NCI-H1417 (cell line): ENCODE measurements at regions not wholly inside any gene's neighbourhood (a gene's known extent, or its start where the extent isn't known, plus 50 kb on each side); places are given as distances from the start of the nearest gene placed in this dataset.
A peak's percentile ranks its signal among the peaks of the same experiment; 100 is the strongest.

ENCODE experiments used
- DNase-seq, 3 experiments: peaks; one replicate each; lab custom pipeline; 2025; lab: John Stamatoyannopoulos, UW

- DNase-seq: no peak
Measured at GRCh38 chr4:135210341-135210740, 1008.8 kb upstream of the PABPC4L start.

DNA sequence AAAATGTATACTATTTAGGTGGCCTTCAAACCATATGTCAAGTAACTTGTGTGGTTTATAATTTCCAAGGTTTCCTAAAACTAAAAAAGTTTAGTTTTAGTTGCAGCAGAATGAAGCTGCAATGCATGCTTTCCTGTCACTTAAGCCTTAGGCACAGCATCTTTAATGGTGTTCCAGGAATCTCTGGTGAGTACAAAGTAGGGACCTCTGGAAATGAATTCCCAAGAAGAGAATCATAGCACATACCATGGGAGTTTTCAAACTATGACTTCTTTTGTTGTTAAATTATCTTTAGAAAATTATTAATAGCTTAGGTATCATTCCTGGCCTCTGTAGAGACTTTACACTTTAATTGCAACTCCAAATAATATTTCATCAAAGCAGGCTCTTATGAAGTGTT, 1005.9 kb upstream of the PABPC4L start:
- no peak for DNase-seq

GRCh38 chr4:135204311-135204710, 1002.7 kb upstream of the PABPC4L start:
- no peak for DNase-seq

DNA sequence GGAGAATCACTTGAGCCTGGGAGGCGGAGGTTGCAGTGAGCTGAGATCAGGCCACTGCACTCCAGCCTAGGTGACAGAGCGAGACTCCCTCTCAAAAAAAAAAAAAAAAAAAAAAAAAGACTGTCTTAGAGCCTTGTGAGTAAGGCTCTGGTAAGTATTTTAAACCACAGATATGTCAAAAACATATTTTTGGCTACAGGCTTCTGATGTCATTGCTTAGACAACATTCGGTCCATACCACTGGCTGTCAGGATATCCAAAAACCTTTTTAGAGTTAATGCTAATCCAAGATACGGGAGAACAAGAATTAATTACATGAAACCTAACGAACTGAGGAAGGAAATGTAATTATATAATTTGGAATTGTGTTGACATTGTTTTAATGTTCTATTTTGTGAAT, 999.5 kb upstream of the PABPC4L start:
- DNase-seq: no peak

GRCh38 chr4:135197641-135198040, 996.1 kb upstream of the PABPC4L start:
- DNase-seq: peak in 1 of 3 experiments; percentile 38

DNA sequence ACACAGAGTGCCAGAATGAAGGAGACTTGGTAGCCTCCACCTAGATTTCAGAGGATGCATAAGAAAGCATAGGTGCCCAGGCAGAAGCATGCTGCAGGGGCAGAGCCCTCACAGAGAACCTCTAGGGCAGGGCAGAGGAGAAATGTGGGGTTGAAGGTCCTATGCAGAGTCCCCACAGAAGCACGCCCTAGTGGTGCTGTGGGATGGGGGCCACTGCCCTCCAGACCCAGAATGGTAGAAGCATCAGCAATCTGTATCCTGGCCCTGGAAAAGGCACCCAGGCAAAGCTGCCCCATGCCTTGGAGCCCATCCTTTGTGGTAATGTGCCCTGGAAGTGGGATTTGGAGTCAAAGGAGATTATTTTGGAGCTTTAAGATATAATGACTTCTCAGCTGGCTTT, 992.9 kb upstream of the PABPC4L start:
- DNase-seq: no peak

GRCh38 chr4:135192751-135193535, 991.4 kb upstream of the PABPC4L start:
- no peak for DNase-seq

GRCh38 chr4:135191596-135191995, 990.0 kb upstream of the PABPC4L start:
- no peak for DNase-seq

DNA sequence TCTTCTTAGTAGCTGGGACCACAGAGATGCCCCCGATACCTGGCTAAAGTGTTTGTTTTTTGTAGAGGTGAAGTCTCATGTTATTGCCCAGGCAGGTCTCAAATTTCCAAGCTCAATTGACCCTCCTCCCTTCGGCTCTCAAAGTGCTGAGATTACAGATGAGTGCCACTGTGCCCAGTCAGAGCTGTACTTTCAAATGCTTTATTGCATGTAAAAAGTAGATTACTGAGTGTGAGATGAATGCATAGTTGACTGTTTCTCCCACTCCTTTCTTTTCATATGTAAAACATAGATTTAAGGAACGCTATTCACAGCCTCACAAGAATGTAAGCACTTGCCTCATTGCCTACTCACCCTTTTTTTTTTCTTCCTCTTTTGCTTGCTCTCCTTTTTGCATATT, 984.4 kb upstream of the PABPC4L start:
- DNase-seq: no peak

GRCh38 chr4:135185256-135185655, 983.7 kb upstream of the PABPC4L start:
- no peak for DNase-seq

GRCh38 chr4:135184715-135185114, 983.1 kb upstream of the PABPC4L start:
- no peak for DNase-seq

DNA sequence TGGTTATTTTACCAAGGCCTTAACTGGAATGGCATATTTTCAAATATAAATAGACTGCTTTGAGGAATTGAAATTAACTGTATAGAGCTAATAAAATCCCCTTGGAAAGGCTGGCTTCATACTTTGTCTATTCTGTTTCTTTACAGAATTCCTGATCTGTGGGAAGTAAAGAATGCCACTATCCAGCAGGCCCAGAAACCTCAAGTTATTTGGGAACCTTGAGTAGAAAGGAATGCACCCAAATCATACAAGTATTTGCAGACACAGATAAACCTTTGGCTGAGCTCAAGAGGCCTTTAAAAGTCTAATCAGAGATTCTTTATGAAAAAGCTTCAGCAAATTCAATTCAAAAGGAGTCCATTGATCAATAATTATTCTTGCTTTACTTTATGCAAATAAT, 975.7 kb upstream of the PABPC4L start:
- DNase-seq: no peak

GRCh38 chr4:135166661-135167060, 965.1 kb upstream of the PABPC4L start:
- DNase-seq: no peak

GRCh38 chr4:135164601-135165000, 963.0 kb upstream of the PABPC4L start:
- no peak for DNase-seq

GRCh38 chr4:135144498-135144897, 942.9 kb upstream of the PABPC4L start:
- DNase-seq: no peak

DNA sequence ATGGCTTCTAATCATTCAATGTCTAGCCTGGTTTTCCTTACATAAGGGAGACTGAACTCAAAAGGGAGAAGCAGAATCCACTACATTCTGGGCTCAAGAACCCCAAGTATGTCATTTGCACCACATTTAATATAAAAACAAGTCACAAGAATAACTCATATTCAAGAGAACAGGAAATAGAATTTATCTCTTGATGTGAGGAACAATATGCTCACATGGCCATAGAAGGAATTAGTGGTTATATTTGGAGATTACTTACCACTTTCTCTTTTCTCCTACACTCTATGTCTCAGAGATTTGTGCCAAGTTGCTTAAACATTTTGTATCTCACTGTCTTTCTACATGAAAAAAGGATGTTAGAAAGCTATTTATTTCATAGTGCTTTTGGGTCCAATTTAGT, 922.6 kb upstream of the PABPC4L start:
- DNase-seq: no peak

DNA sequence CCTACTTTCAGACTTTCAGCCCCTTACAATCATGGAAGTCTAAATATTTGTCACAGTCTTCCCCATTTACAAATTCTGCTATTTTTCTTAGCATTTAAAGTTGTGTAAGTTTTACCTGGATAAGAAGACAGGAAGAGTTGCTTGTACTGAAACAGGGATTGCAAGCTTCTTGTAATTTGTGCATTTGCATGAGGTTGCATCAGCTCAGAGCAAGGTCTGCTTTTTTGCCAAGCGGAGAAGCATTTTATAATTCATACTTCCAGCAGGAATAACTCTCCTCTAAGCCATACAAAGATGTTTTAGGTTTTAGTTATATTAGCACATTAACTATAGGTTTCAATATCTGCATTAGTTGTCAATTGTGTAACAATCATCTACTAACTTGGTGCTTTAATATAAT, 922.0 kb upstream of the PABPC4L start:
- DNase-seq: no peak

DNA sequence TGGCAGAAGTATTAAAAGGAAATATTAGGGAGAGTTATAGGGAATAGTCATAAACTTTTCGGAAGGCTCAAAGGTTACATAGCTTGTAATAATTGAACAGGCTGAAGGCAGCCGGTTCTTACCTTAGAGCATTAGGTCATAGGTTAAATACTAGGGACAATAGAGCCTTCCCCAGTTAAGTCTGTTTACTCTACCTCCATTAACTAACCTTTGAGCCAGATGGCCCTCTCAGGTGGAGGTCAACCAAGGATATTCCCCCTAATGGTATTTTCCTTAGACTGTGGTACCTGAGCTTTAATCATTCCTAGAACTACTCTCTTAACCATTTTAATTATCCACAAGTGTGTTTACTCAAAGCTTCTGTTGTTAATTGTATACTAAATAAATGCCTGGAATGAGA, 920.9 kb upstream of the PABPC4L start:
- peak in 1 of 3 experiments; percentile 37 for DNase-seq

DNA sequence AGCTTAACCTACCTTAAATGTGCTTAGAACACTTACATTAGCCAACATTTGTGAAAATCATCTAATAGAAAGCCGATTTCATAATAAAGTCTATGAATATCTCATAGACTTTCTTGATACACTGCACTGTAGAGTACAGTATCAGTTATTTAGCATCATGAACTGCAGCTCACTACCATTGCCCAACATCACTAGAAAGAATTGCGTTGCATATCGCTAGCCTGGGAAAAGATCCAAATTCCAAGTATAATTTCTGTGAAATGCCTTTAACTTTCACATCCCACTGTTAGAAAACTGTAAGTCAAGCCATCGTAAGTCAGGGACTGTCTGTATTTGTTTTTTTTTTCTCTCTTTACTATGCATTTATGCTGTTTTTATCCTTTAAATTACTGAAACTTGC, 918.6 kb upstream of the PABPC4L start:
- DNase-seq: peak in 1 of 3 experiments; percentile 40

DNA sequence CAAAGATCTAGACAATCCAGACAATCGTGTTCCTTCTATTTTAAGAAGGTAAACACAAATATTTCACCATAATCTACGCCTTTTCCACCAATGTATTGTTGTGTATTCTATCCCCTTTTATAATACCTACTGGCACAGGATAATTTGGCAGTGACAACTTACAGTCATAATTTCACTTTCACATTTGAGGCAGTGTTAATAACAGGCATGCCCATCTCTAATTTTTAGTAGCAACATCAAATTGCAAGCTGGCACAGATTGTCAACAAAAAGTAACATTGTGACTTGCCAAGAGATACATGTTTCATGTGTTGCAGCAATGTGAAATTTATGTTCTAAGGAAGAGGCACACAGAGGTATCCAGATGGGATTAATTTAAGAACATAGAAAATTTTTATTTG, 912.5 kb upstream of the PABPC4L start:
- no peak for DNase-seq

DNA sequence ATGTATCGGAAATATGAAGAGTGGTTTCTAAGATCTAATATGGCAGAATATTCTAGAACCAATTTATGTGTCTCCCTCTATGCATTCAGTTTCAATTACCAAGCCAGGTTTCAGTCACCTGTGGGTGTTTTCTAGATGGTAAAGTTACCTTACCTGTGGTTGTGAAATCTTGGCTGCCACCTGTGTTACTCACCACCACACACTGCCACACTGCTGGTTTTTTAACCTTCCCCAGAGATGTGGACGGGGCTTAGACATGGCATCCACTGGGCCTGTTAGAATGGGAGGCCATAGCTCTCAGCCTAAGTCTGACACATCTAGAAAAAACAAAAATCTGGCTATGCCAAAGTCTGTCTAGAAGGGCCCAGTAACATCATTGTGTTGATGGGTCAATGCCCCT, 896.5 kb upstream of the PABPC4L start:
- no peak for DNase-seq

- no peak for DNase-seq
Measured at GRCh38 chr4:135073389-135073788, 871.8 kb upstream of the PABPC4L start.

DNA sequence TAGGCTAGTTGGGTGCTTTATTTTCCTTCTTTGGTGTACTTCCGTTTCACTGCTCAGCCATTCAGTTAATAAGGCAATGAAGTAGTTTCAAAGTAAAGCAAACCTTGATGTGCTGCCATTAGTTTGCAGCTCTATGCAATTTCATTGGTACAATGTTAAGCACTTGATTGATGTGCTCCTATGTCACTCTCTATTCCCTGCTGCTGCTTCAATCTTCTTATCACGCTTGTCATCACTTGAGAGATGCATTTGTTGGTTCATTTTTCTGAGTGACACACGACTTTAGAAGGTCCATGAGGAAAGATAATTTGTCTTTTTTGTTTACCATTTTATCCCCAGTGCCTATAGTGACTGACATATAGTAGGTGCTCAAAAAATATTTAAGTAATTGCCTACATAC, 871.0 kb upstream of the PABPC4L start:
- no peak for DNase-seq

DNA sequence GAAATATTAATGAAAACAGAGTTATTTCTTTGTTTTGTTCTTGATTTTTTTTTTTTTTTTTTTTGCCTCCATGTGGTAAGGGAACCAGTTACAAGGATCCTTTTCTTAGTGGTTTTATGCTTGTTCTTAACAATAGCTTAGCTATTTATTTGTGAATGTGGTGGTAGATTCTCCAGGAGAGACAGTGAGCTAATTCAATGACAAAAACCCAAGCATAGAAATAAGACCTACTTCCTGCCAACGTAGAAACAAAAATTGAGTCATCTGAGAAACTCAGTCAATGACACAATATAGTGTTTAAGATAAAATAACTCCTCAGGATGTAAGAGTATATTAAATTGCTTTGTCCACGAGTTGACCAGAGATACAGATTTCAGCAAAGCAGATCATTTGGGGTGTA, 863.8 kb upstream of the PABPC4L start:
- no peak for DNase-seq
